ENCODE measurements at regions not wholly inside any gene's neighbourhood (a gene's known extent, or its start where the extent isn't known, plus 50 kb on each side); places are given as distances from the start of the nearest gene placed in this dataset.

DNA sequence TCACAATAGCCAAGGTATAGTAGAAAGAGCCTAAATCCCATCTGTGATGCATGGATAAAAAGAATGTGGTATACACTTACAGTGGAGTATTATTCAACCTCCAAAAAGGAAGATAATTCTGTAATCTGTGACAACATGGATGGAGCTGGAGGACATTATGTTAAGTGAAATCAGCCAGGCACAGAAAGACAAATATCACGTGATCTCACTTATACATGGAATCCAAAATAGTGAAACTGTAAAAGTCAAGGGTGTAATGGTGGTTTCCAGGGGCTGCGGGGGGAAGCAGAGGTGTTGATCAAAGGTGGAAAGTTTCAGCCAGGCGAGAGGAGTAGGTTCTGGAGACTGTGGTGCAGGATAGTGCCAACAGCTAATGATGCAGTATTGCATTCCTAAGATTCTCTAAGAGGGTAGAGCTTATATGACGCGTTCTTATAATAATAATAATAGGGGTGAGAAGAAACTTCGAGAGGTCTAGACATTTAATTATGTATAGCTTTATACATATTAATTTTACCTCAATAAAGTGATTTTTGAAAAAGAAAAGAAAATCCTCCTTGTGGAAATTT is 246.1 kb downstream of the FOXA2 start:
- Histone ChIP-seq H3K36me3 (ENCODE audit: control insufficient read depth in 2 of 4, insufficient read depth in 4 of 4, low read length in 3 of 4) (no peaks in the 10 kb centered on the region), H3K9ac (replicated peaks in 1 of 4; ENCODE audit: extremely low read depth in 1 of 4, low read depth in 3 of 4, low read length in 3 of 4) (no peak overlapping the region), H3K4ac (replicated peaks; ENCODE audit: insufficient read length, low read depth, low read length) (no peak overlapping the region), H3K18ac (ENCODE audit: extremely low read depth, low read length) (no peak overlapping the region), H2BK15ac (ENCODE audit: low read length) (no peak overlapping the region), H3K23me2 (ENCODE audit: low read depth, low read length) (no peaks in the 10 kb centered on the region), H3K9me3 (ENCODE audit: insufficient read depth in 2 of 2, low read depth in 1 of 2, low read length in 1 of 2) (no peaks in the 10 kb centered on the region), H3K79me2 (ENCODE audit: control insufficient read depth in 1 of 2, insufficient read depth in 2 of 2, low read length in 2 of 2) (no peaks in the 10 kb centered on the region), H4K5ac (ENCODE audit: insufficient read length, low read depth, low read length) (no peak overlapping the region), H3K79me1 (ENCODE audit: low read depth, low read length) (no peaks in the 10 kb centered on the region), H3K27ac (ENCODE audit: low read depth, low read length) (no peak overlapping the region), H2AK5ac (ENCODE audit: low read depth, low read length) (no peak overlapping the region), H2BK20ac (ENCODE audit: low read length) (no peak overlapping the region), H3K4me1 (replicated peaks in 1 of 4; ENCODE audit: control insufficient read depth in 3 of 4, insufficient read depth in 4 of 4, low read length in 3 of 4) (no peaks in the 10 kb centered on the region), H2BK12ac (ENCODE audit: low read depth, low read length) (no peak overlapping the region), H2BK120ac (replicated peaks; ENCODE audit: low read depth, low read length) (no peak overlapping the region), H3K4me2 (ENCODE audit: insufficient read depth in 1 of 2, low read depth in 2 of 2, low read length in 2 of 2) (no peak overlapping the region), H4K20me1 (replicated peaks in 1 of 2; ENCODE audit: control insufficient read depth in 1 of 2, insufficient read depth in 2 of 2, low read length in 2 of 2) (no peaks in the 10 kb centered on the region), H4K91ac (replicated peaks; ENCODE audit: insufficient read length, low read length) (no peak overlapping the region), H3K27me3 (replicated peaks in 1 of 4; ENCODE audit: control insufficient read depth in 3 of 4, extremely low read depth in 1 of 4, insufficient read depth in 3 of 4, low read length in 3 of 4) (peaks cover 0 to 7% (median 1%) of the 10 kb centered on the region in 4 experiments; a peak in 2 of 7 replicates), H3K56ac (replicated peaks; ENCODE audit: insufficient read length, low read depth, low read length) (no peak overlapping the region), H3K23ac (ENCODE audit: insufficient read length) (no peak overlapping the region), H3K4me3 (ENCODE audit: extremely low read depth in 1 of 4, insufficient read depth in 2 of 4, low read depth in 3 of 4, low read length in 4 of 4) (no peak overlapping the region), H2BK5ac (ENCODE audit: low read depth, low read length) (no peak overlapping the region), H2AFZ (ENCODE audit: low read length) (no peak overlapping the region), H4K8ac (ENCODE audit: extremely low read depth, insufficient read depth, low read length) (no peak overlapping the region), H3K14ac (ENCODE audit: insufficient read length) (no peak overlapping the region)
- 73% methylated on average over 6 of the region's 6 CpGs; no CpG with 5 or more reads in 1 of the 2 experiments for WGBS, 2 experiments (ENCODE audit: extremely low coverage in 1 of 2, insufficient coverage in 1 of 2, insufficient read length in 1 of 2, insufficient replicate concordance in 2 of 2, low coverage in 1 of 2, low lambda C conversion rate in 2 of 2, missing lambda C conversion rate in 1 of 2)
- FAIRE-seq (no peak), DNase-seq (ENCODE audit: low read depth in 1 of 2, low spot score in 2 of 2) (no peak)
- CTCF ChIA-PET (ENCODE audit: partially characterized antibody): interaction anchor here (0.6 to 6.6 kb wide), 38 partner anchors 8 to 1018 kb away, joined by 3 to 140 read pairs (median 4); partner anchors contain the start of gene FOXA2
- no peak for TF ChIP-seq CREB1 (IDR thresholded peaks at IDR 0.05)
- POLR2A ChIA-PET (ENCODE audit: partially characterized antibody): interaction anchor here (1.3 kb wide), 1 partner anchor 347 kb away, joined by 4 read pairs; no protein-coding TSS in a partner anchor

Measured in H1 (cell line).